HEK293 (cell line): ENCODE measurements at regions not wholly inside any gene's neighbourhood (a gene's known extent, or its start where the extent isn't known, plus 50 kb on each side); places are given as distances from the start of the nearest gene placed in this dataset.

Experiments used
- CTCF ChIA-PET: fragments of 350-600 bp; formaldehyde crosslinking; extraction: SDS; loops from one replicate; lab custom pipeline; 2021; ENCODE audit warnings: antibody characterized with exemption; lab: Yijun Ruan, JAX
- POLR2A ChIA-PET: fragments of 300-600 bp; formaldehyde crosslinking; extraction: SDS; loops from one replicate; lab custom pipeline; 2020; ENCODE audit warnings: antibody characterized with exemption, inconsistent platforms; lab: Yijun Ruan, JAX
- H3K27ac ChIP-seq: fragments of 200-500 bp; sonication (Bioruptor generic); 2 replicates; pipeline ENCODE4 v1.5.1; 2014; ENCODE audit warnings: low read depth, low read length, control low read depth, inconsistent platforms; ENCODE audit errors: extremely low read depth
- H3K36me3 ChIP-seq, 2 experiments: fragments of 200-500 bp in 1 of 2; sonication (Bioruptor generic) in 1 of 2; 1 replicate in 1 of 2; 2 replicates in 1 of 2; pipeline ENCODE4 v1.5.1; 2014 to 2017; ENCODE audit warnings: inconsistent platforms in 2 of 2, low read length in 2 of 2; ENCODE audit not compliant: control insufficient read depth in 2 of 2, insufficient read depth in 1 of 2
- H3K4me1 ChIP-seq: fragments of 200-500 bp; sonication (Bioruptor generic); 2 replicates; pipeline ENCODE4 v1.5.1; 2014; ENCODE audit warnings: mild to moderate bottlenecking, low read length, inconsistent platforms; ENCODE audit not compliant: control insufficient read depth, insufficient read depth
- H3K4me3 ChIP-seq: 2 replicates; pipeline ENCODE4 v1.5.1; 2011; ENCODE audit warnings: low read depth, mild to moderate bottlenecking, control low read depth, low read length, moderate library complexity
- H3K9me3 ChIP-seq: fragments of 200-500 bp; sonication (Bioruptor generic); 2 replicates; pipeline ENCODE4 v1.5.1; 2014; ENCODE audit warnings: low read depth, low read length, inconsistent platforms; ENCODE audit not compliant: control insufficient read depth, insufficient read depth
- CTCF ChIP-seq: fragments of 450-650 bp; formaldehyde crosslinking; IDR thresholded peaks from 2 replicates; pipeline ENCODE4 v1.5.1; 2016; ENCODE audit warnings: missing biosample characterization, missing genetic modification characterization
- HOXA7 ChIP-seq: sonication (generic); formaldehyde crosslinking; IDR thresholded peaks from 2 replicates; pipeline ENCODE4 v1.8.1; 2022; ENCODE audit warnings: missing genetic modification reagents, borderline replicate concordance
- IKZF3 ChIP-seq: fragments of 450-650 bp; IDR thresholded peaks from 2 replicates; pipeline ENCODE4 v1.5.0; 2018; ENCODE audit warnings: missing biosample characterization, mild to moderate bottlenecking, missing genetic modification characterization, moderate library complexity
- YY2 ChIP-seq: fragments of 450-650 bp; formaldehyde crosslinking; IDR thresholded peaks from 2 replicates; pipeline ENCODE4 v1.5.1; 2016; ENCODE audit warnings: missing biosample characterization, missing genetic modification characterization
- ZBTB11 ChIP-seq: fragments of 450-650 bp; formaldehyde crosslinking; conservative IDR thresholded peaks from 2 replicates; pipeline ENCODE4 v1.5.1; 2016; ENCODE audit warnings: low read depth, missing biosample characterization, missing genetic modification characterization
- ZBTB17 ChIP-seq: fragments of 450-650 bp; formaldehyde crosslinking; IDR thresholded peaks from 2 replicates; pipeline ENCODE4 v1.5.1; 2016; ENCODE audit warnings: missing biosample characterization, missing genetic modification characterization
- ZBTB49 ChIP-seq: fragments of 450-650 bp; formaldehyde crosslinking; IDR thresholded peaks from 2 replicates; pipeline ENCODE4 v1.5.1; 2016; ENCODE audit warnings: missing biosample characterization, missing genetic modification characterization, low read depth
- ZBTB6 ChIP-seq: fragments of 450-650 bp; formaldehyde crosslinking; IDR thresholded peaks from 2 replicates; pipeline ENCODE4 v1.5.1; 2017; ENCODE audit warnings: missing biosample characterization, missing genetic modification characterization
- ZFP3 ChIP-seq: fragments of 450-650 bp; formaldehyde crosslinking; IDR thresholded peaks from 2 replicates; pipeline ENCODE4 v1.5.1; 2016; ENCODE audit warnings: low read depth, missing biosample characterization, missing genetic modification characterization
- ZNF138 ChIP-seq: fragments of 450-650 bp; formaldehyde crosslinking; IDR thresholded peaks from 2 replicates; pipeline ENCODE4 v1.5.1; 2016; ENCODE audit warnings: missing biosample characterization, missing genetic modification characterization, borderline replicate concordance
- ZNF19 ChIP-seq: fragments of 450-650 bp; formaldehyde crosslinking; IDR thresholded peaks from 2 replicates; pipeline ENCODE4; 2016; ENCODE audit warnings: missing biosample characterization, missing genetic modification characterization, low read depth
- ZNF202 ChIP-seq: fragments of 450-650 bp; formaldehyde crosslinking; IDR thresholded peaks from 2 replicates; pipeline ENCODE4 v1.5.1; 2016; ENCODE audit warnings: missing biosample characterization, missing genetic modification characterization, borderline replicate concordance
- ZNF24 ChIP-seq: fragments of 450-650 bp; formaldehyde crosslinking; IDR thresholded peaks from 2 replicates; pipeline ENCODE4 v1.5.1; 2016; ENCODE audit warnings: missing biosample characterization, missing genetic modification characterization
- ZNF266 ChIP-seq: fragments of 450-650 bp; formaldehyde crosslinking; IDR thresholded peaks from 2 replicates; pipeline ENCODE4 v1.5.1; 2016; ENCODE audit warnings: missing biosample characterization, missing genetic modification characterization, low read depth
- ZNF362 ChIP-seq: fragments of 450-650 bp; formaldehyde crosslinking; IDR thresholded peaks from 2 replicates; pipeline ENCODE4 v1.5.1; 2016; ENCODE audit warnings: missing biosample characterization, missing genetic modification characterization
- ZNF449 ChIP-seq: fragments of 450-650 bp; formaldehyde crosslinking; IDR thresholded peaks from 2 replicates; pipeline ENCODE4 v1.5.1; 2017; ENCODE audit warnings: missing biosample characterization, mild to moderate bottlenecking, missing genetic modification characterization, moderate library complexity
- ZNF473 ChIP-seq: fragments of 450-650 bp; formaldehyde crosslinking; IDR thresholded peaks from 2 replicates; pipeline ENCODE4 v1.5.1; 2017; ENCODE audit warnings: missing biosample characterization, missing genetic modification characterization
- ZNF623 ChIP-seq: fragments of 450-650 bp; formaldehyde crosslinking; IDR thresholded peaks from 2 replicates; pipeline ENCODE4 v1.5.1; 2016; ENCODE audit warnings: missing biosample characterization, missing genetic modification characterization
- ZNF670 ChIP-seq: fragments of 450-650 bp; formaldehyde crosslinking; IDR thresholded peaks from 2 replicates; pipeline ENCODE4 v1.5.1; 2016; ENCODE audit warnings: missing biosample characterization, missing genetic modification characterization, low read depth

- TF ChIP-seq ZNF670 (tag by site-specific recombination) (no peak), HOXA7 (CRISPR knock-in tag) (no peak), ZNF24 (no peak), ZNF138 (no peak), ZNF202 (tag by site-specific recombination) (no peak), ZBTB6 (tag by site-specific recombination) (no peak), YY2 (no peak), ZNF19 (tag by site-specific recombination) (no peak), ZNF362 (tag by site-specific recombination) (no peak), IKZF3 (tag by site-specific recombination) (no peak), ZFP3 (tag by site-specific recombination) (no peak), ZNF623 (tag by site-specific recombination) (no peak), ZNF266 (tag by site-specific recombination) (no peak), ZBTB17 (tag by site-specific recombination) (no peak), ZBTB49 (tag by site-specific recombination) (no peak), ZBTB11 (tag by site-specific recombination) (no peak), ZNF473 (tag by site-specific recombination) (no peak), ZNF449 (tag by site-specific recombination) (no peak), CTCF (tag by site-specific recombination) (no peak)
- no peaks in the 10 kb centered on the region for H3K4me1 ChIP-seq
- H3K9me3 ChIP-seq: no peaks in the 10 kb centered on the region
- no peaks in the 10 kb centered on the region for H3K36me3 ChIP-seq
- ChIA-PET POLR2A (no interaction called here), CTCF (no interaction called here)
- H3K27ac ChIP-seq: no peak overlapping the region
- H3K4me3 ChIP-seq: no peak overlapping the region
These were observed 125.9 kb upstream of the PROX1 start for GRCh38 chr1:213861841-213862240.
